HL-60 (cell line): ENCODE measurements at regions not wholly inside any gene's neighbourhood (a gene's known extent, or its start where the extent isn't known, plus 50 kb on each side); places are given as distances from the start of the nearest gene placed in this dataset.

Experiments
- DNase-seq, 2 experiments: peaks; one replicate each; pipeline ENCODE4 v3.0.0-alpha.2; 2010 to 2020; ENCODE audit warnings: low read depth in 1 of 2, low spot score in 1 of 2
- H3K27ac ChIP-seq: fragments of 250-450 bp; sonication (Bioruptor Pico); replicated peaks from 2 replicates; pipeline ENCODE4 v1.5.1; 2020; ENCODE audit warnings: mild to moderate bottlenecking, moderate library complexity
- H3K27me3 ChIP-seq: fragments of 250-450 bp; sonication (Bioruptor Pico); 2 replicates; pipeline ENCODE4 v1.5.1; 2021; ENCODE audit warnings: mild to moderate bottlenecking, moderate library complexity; ENCODE audit not compliant: insufficient read depth, poor library complexity, severe bottlenecking
- H3K4me3 ChIP-seq: replicated peaks from 2 replicates; pipeline ENCODE4 v1.5.1; 2011; ENCODE audit warnings: mild to moderate bottlenecking, control low read depth, low read length; ENCODE audit not compliant: insufficient read depth
- CTCF ChIP-seq: IDR thresholded peaks from one replicate; pipeline ENCODE4 v1.5.1; 2011; ENCODE audit warnings: low read length, control low read depth, inconsistent platforms; ENCODE audit not compliant: insufficient read depth
- GABPA ChIP-seq: IDR thresholded peaks from 2 replicates; pipeline ENCODE4 v1.6.1; 2012; ENCODE audit warnings: low read depth
- POLR2AphosphoS5 ChIP-seq: IDR thresholded peaks from 2 replicates; pipeline ENCODE4 v1.6.1; 2012; ENCODE audit warnings: low read depth
- SPI1 ChIP-seq: IDR thresholded peaks from 2 replicates; pipeline ENCODE4 v1.6.1; 2012; ENCODE audit warnings: low read depth, mild to moderate bottlenecking, borderline replicate concordance
- TF ChIP-seq, protein P1 (sequence below): IDR thresholded peaks from 2 replicates; pipeline ENCODE4 v1.6.1; 2012; ENCODE audit warnings: low read depth; ENCODE audit not compliant: insufficient replicate concordance

DNA sequence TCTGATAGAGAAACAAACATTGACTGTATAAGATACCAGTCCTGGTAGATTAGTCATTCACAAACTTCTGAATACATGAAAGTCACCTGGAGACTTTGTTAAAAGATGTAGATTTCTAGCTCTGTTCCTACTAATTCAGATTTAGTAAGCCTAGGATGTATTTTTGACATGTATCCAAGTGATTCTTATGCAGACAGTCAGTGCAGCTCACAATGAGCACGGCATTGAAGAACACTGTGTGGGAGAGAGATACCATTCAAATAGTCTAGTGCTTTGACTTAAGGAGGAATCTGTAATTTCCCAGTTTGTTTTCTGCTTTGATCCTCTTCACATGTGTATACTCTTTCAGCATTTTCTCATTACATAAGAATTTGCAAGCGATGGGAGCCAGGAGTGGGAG lies 68.7 kb upstream of the STXBP6 start:
- H3K4me3 ChIP-seq = no peak overlapping the region
- no peak overlapping the region for H3K27ac ChIP-seq
- DNase-seq = no peak
- TF ChIP-seq SPI1 = no peak
- TF ChIP-seq, protein P1, sequence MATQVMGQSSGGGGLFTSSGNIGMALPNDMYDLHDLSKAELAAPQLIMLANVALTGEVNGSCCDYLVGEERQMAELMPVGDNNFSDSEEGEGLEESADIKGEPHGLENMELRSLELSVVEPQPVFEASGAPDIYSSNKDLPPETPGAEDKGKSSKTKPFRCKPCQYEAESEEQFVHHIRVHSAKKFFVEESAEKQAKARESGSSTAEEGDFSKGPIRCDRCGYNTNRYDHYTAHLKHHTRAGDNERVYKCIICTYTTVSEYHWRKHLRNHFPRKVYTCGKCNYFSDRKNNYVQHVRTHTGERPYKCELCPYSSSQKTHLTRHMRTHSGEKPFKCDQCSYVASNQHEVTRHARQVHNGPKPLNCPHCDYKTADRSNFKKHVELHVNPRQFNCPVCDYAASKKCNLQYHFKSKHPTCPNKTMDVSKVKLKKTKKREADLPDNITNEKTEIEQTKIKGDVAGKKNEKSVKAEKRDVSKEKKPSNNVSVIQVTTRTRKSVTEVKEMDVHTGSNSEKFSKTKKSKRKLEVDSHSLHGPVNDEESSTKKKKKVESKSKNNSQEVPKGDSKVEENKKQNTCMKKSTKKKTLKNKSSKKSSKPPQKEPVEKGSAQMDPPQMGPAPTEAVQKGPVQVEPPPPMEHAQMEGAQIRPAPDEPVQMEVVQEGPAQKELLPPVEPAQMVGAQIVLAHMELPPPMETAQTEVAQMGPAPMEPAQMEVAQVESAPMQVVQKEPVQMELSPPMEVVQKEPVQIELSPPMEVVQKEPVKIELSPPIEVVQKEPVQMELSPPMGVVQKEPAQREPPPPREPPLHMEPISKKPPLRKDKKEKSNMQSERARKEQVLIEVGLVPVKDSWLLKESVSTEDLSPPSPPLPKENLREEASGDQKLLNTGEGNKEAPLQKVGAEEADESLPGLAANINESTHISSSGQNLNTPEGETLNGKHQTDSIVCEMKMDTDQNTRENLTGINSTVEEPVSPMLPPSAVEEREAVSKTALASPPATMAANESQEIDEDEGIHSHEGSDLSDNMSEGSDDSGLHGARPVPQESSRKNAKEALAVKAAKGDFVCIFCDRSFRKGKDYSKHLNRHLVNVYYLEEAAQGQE = no peak
- no peak for TF ChIP-seq POLR2AphosphoS5
- no peak for TF ChIP-seq CTCF
- no peak for TF ChIP-seq GABPA
- no peaks in the 10 kb centered on the region for H3K27me3 ChIP-seq

DNA sequence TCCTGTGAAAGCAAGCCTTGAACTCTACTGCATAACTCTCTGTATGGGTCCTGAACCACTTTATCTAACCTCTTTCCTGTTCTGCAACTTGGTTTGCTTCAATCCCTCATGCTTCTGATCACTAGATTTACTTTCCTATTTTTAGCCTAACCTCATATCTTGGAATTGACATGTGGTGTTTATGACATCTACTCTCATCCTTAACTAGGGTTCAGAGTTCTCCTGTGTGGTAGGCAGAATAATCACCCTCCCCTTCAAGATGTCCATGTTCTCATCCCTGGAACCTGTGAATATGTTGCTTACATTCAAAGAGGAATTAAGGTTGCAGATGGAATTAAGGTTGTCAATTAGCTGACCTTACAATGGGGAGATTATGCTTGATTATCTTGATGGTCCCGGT lies 67.4 kb upstream of the STXBP6 start:
- Histone ChIP-seq H3K27me3 (no peaks in the 10 kb centered on the region), H3K27ac (no peak overlapping the region), H3K4me3 (no peak overlapping the region)
- no peak for TF ChIP-seq POLR2AphosphoS5
- DNase-seq = no peak

GRCh38 chr14:25116607-25117006 lies 66.7 kb upstream of the STXBP6 start:
- Histone ChIP-seq H3K27ac (no peak overlapping the region), H3K4me3 (no peak overlapping the region), H3K27me3 (no peaks in the 10 kb centered on the region)
- DNase-seq = no peak
- no peak for TF ChIP-seq CTCF
- no peak for TF ChIP-seq SPI1
- no peak for TF ChIP-seq POLR2AphosphoS5

DNA sequence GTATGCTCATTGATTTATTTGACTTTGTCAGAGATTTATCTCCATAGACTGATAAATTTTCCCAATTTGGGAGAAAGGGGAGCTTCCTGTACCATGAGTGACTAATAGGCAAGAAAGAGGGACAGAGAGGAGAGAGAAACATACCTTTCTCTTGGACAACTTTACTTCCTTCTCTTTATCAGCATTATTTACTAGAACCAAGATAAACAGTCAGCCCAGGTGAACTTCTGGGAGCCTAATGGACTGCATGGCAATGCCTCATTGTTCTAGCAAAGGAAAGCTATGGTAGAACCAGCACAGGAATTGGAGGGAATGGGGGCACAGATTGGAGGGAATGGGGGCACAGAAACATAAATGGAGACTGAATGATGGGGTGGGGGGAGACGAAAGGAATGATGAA lies 63.4 kb upstream of the STXBP6 start:
- Histone ChIP-seq H3K4me3 (no peak overlapping the region), H3K27me3 (no peaks in the 10 kb centered on the region), H3K27ac (no peak overlapping the region)
- TF ChIP-seq CTCF = no peak
- no peak for TF ChIP-seq POLR2AphosphoS5
- TF ChIP-seq GABPA = no peak
- TF ChIP-seq, protein P1 = no peak
- TF ChIP-seq SPI1 = no peak
- DNase-seq = no peak
